ENCODE measurements at regions not wholly inside any gene's neighbourhood (a gene's known extent, or its start where the extent isn't known, plus 50 kb on each side); places are given as distances from the start of the nearest gene placed in this dataset.
A peak's percentile ranks its signal among the peaks of the same experiment; 100 is the strongest.
"Not testable (repeated sequence)": the region's sequence is repeated elsewhere in the genome, so short reads cannot be mapped to it uniquely, and the experiment has no call there.

DNA sequence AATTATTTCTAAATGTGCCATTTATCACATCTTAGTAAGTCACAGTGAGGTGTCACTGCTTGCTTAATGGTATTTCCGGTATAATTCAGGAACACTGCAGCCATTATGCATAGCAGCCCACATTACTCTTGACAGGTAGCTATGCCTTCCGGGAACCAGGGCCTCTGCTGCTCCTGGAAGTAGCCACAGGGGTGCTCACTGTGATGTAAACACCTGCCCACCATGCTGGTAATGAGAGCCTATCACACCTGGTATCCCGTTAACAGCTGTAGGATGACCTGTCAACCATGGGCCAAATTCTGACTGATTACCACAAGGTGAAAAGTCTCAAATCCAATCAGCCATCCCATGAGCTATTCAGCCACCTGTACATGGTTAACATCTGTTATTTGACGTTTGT is 647.0 kb upstream of the NXPH2 start:
- in situ Hi-C loops (cut with MboI; ENCODE audit: low pct_unique_long_range_greater_than_20kb in 2 of 9, low sequenced_read_pairs in 9 of 9, unreplicated experiment in 9 of 9), result no loop called here
- 17 to 100% (median 78%) methylated on average over 1 to 4 of the region's 4 CpGs; no CpG with 5 or more reads in 1 of the 10 experiments for WGBS, 10 experiments

DNA sequence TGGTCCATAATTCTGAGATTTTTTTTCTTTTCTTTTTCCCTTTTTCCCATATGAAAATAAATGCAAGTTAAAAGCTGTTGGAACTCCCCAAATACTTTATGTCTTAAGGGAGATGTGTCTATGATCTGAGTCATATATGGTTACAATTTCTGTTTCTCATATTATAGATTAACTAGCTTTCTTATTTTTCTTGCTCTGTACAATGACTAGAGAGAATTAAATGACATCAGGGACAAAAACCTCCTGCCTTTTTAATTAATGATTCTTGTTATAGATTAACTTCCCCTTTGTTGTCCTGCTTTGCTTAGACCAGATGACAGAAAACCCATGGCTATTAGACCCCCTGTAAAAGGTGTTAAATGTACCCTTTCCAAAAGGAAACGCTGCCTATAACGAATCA is 643.9 kb upstream of the NXPH2 start:
- 0 to 42% (median 20%) methylated on average over 1 to 2 of the region's 2 CpGs; no CpG with 5 or more reads in 4 of the 10 experiments for WGBS, 10 experiments
- Histone ChIP-seq H3K4me1 (replicated peaks in 1 of 2) (no peaks in the 10 kb centered on the region), H3K4me3 (no peak overlapping the region), H3K27ac (no peak overlapping the region)
- ATAC-seq (replicated peaks in 6 of 8), result no peak
- in situ Hi-C loops (cut with MboI; ENCODE audit: low pct_unique_long_range_greater_than_20kb in 2 of 9, low sequenced_read_pairs in 9 of 9, unreplicated experiment in 9 of 9), result no loop called here

More for the DNA sequence above, 647.0 kb upstream of the NXPH2 start:
- Histone ChIP-seq H3K4me1 (replicated peaks in 1 of 2) (no peaks in the 10 kb centered on the region), H3K27ac (no peak overlapping the region), H3K4me3 (no peak overlapping the region)
- ATAC-seq (replicated peaks in 6 of 8), result no peak

DNA sequence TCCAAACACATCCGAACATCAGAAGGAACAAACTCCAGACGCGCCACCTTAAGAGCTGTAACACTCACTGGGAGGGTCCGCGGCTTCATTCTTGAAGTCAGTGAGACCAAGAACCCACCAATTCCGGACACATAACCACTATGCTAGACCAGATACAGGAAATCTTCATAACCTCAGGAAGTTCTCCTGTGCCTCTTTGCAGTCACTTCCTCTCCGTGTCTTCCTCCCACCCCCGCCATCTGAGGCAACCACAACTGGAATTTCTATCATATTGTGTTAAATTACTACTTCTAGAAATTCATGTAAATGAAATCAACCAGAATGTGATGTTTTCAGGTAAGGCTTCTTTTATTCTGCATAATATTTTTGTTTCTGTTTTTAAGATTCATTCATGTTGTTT is 631.0 kb upstream of the NXPH2 start:
- in situ Hi-C loops (cut with MboI; ENCODE audit: low pct_unique_long_range_greater_than_20kb in 2 of 9, low sequenced_read_pairs in 9 of 9, unreplicated experiment in 9 of 9), result no loop called here
- H3K4me1 ChIP-seq (replicated peaks in 1 of 2), result no peaks in the 10 kb centered on the region
- no peak for ATAC-seq (replicated peaks in 6 of 8)
- 17 to 100% (median 92%) methylated on average over 1 to 8 of the region's 8 CpGs; no CpG with 5 or more reads in 1 of the 10 experiments for WGBS, 10 experiments
- no peak overlapping the region for H3K4me3 ChIP-seq
- no peak overlapping the region for H3K27ac ChIP-seq

DNA sequence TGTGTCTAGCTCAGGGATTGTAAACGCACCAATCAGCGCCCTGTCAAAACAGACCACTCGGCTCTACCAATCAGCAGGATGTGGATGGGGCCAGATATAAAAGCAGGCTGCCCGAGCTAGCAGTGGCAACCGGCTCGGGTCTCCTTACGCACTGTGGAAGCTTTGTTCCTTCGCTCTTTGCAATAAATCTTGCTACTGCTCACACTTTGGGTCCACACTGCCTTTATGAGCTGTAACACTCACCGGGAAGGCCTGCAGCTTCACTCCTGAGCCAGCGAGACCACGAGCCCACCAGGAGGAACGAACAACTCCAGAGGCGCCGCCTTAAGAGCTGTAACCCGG is 630.6 kb upstream of the NXPH2 start:
- not testable (repeated sequence) for ATAC-seq (replicated peaks in 6 of 8); H3K27ac ChIP-seq; H3K4me3 ChIP-seq

DNA sequence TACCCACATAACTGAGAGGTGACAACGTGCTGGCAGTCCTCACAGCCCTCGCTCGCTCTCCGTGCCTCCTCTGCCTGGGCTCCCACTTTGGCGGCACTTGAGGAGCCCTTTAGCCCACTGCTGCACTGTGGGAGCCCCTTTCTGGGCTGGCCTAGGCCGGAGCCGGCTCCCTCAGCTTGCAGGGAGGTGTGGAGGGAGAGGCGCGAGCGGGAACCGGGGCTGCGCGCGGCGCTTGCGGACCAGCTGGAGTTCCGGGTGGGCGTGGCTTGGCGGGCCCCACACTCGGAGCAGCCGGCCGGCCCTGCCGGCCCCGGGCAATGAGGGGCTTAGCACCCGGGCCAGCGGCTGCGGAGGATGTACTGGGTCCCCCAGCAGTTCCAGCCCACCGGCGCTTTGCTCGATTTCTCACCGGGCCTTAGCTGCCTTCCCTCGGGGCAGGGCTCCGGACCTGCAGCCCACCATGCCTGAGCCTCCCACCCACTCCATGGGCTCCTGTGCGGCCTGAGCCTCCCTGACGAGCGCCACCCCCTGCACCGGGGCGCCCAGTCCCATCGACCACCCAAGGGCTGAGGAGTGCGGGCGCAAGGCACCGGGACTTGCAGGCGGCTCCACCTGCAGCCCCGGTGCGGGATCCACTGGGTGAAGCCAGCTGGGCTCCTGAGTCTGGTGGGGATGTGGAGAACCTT is 630.1 kb upstream of the NXPH2 start:
- ATAC-seq (replicated peaks in 6 of 8); in situ Hi-C loops (cut with MboI; ENCODE audit: low pct_unique_long_range_greater_than_20kb in 2 of 9, low sequenced_read_pairs in 9 of 9, unreplicated experiment in 9 of 9): not testable (repeated sequence)

More for the DNA sequence above, 630.6 kb upstream of the NXPH2 start:
- in situ Hi-C loops (cut with MboI; ENCODE audit: low pct_unique_long_range_greater_than_20kb in 2 of 9, low sequenced_read_pairs in 9 of 9, unreplicated experiment in 9 of 9); H3K4me1 ChIP-seq (replicated peaks in 1 of 2): not testable (repeated sequence)
- WGBS, 10 experiments, result 40 to 100% (median 94%) methylated on average over 1 to 12 of the region's 15 CpGs; no CpG with 5 or more reads in 5 of the 10 experiments

DNA sequence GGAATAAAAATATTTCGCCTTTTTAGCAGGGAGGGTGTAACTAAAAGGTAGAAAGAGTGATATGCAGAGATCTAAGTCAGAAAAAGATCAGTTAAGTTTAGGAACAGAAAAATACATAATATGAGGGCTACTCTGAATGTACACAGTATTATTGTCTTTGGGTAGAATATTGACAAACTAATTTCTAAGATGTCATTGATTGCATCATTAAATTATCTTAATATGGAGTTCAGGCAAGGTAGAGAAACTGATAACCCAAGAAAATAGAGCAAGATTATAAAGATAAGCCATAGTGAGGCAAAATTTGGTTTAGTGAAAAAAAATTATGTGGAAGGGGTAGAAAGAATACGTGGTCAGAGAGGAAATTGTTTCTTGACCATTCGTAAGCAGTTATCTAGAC is 629.0 kb upstream of the NXPH2 start:
- WGBS, 10 experiments, result 4 to 93% (median 51%) methylated on average over 1 to 3 of the region's 3 CpGs

More for the DNA sequence above, 630.1 kb upstream of the NXPH2 start:
- H3K4me3 ChIP-seq; H3K4me1 ChIP-seq (replicated peaks in 1 of 2); H3K27ac ChIP-seq: not testable (repeated sequence)
- 65 to 94% (median 80%) methylated on average over 2 to 14 of the region's 45 CpGs; no CpG with 5 or more reads in 6 of the 10 experiments for WGBS, 10 experiments

DNA sequence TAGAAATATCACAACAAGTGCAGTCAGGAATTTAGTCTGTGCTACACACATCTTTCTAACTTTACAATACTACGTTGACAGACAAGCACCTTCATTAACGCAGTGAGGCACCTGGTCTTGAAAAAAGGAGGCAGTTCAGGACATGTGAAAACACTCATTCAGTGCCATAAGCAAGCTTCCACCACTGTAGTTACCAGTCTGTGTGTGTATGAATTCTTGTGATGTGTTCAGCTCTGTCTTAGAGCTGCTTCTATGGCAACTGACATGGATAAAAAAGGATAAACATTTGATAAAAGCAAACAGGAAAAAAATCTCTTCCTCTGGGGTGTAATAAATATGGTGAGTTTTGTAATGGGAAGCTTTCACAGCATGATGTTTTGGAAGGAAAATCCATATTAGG is 623.8 kb upstream of the NXPH2 start:
- Histone ChIP-seq H3K27ac (no peak overlapping the region), H3K4me3 (no peak overlapping the region), H3K4me1 (replicated peaks in 1 of 2) (peaks cover 2 to 6% of the 10 kb centered on the region in 2 donors)
- WGBS, 10 experiments, result 17 to 94% (median 44%) methylated on average over 1 to 2 of the region's 2 CpGs; no CpG with 5 or more reads in 4 of the 10 experiments
- in situ Hi-C loops (cut with MboI; ENCODE audit: low pct_unique_long_range_greater_than_20kb in 2 of 9, low sequenced_read_pairs in 9 of 9, unreplicated experiment in 9 of 9), result no loop called here
- peak in 4 of 8 experiments; percentile 53 to 73 (median 56) for ATAC-seq (replicated peaks in 6 of 8)

More for the DNA sequence above, 629.0 kb upstream of the NXPH2 start:
- no peak overlapping the region for H3K27ac ChIP-seq
- H3K4me1 ChIP-seq (replicated peaks in 1 of 2), result peaks cover under 1% of the 10 kb centered on the region in 2 donors
- no peak overlapping the region for H3K4me3 ChIP-seq
- no peak for ATAC-seq (replicated peaks in 6 of 8)
- in situ Hi-C loops (cut with MboI; ENCODE audit: low pct_unique_long_range_greater_than_20kb in 2 of 9, low sequenced_read_pairs in 9 of 9, unreplicated experiment in 9 of 9), result no loop called here

DNA sequence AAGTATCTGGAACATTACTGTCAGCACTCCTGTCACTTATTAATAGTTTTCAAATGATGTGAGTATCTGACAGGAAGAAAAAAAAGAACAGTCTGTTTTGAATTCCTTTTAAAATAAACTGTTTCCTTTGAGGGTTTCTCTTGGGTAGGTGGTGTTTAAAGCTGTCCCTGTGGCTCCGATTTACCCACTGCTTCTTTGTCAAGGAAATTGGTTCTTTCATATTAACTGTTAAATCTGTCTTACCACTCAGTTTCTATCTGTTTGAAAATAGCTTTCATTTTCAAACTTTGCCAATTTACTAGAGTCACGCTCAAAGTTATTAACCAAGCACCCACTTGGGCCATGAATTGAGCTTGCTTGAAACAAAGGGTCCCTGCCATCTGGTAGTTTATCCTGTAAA is 614.6 kb upstream of the NXPH2 start:
- no peak overlapping the region for H3K4me3 ChIP-seq
- WGBS, 10 experiments, result 10 to 100% (median 88%) methylated on average over 1 to 2 of the region's 2 CpGs; no CpG with 5 or more reads in 1 of the 10 experiments
- H3K4me1 ChIP-seq (replicated peaks in 1 of 2), result no peaks in the 10 kb centered on the region
- in situ Hi-C loops (cut with MboI; ENCODE audit: low pct_unique_long_range_greater_than_20kb in 2 of 9, low sequenced_read_pairs in 9 of 9, unreplicated experiment in 9 of 9), result no loop called here
- ATAC-seq (replicated peaks in 6 of 8), result no peak
- H3K27ac ChIP-seq, result no peak overlapping the region

DNA sequence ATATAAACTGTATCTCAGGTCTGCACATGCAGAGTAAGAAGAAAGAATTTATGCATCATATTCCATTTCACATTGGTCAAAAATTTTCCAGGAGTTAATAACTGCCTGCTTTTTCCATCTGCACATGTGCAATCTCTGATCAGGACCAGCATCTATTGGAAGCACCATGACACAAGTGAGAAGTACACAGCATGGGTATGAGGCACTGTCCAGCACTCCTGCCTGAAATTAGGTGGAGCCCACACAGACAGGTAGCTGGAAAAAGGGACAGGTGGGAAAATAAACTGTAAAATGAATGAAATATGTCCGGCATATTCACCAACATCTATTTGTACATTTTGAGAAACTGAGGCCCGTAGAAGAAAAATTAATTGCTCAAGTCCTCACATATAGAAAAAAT is 609.2 kb upstream of the NXPH2 start:
- ATAC-seq (replicated peaks in 6 of 8), result no peak
- 0 to 100% (median 100%) methylated on average over 1 to 2 of the region's 2 CpGs; no CpG with 5 or more reads in 1 of the 10 experiments for WGBS, 10 experiments
- Histone ChIP-seq H3K27ac (no peak overlapping the region), H3K4me3 (no peak overlapping the region), H3K4me1 (replicated peaks in 1 of 2) (no peaks in the 10 kb centered on the region)
- in situ Hi-C loops (cut with MboI; ENCODE audit: low pct_unique_long_range_greater_than_20kb in 2 of 9, low sequenced_read_pairs in 9 of 9, unreplicated experiment in 9 of 9), result no loop called here

DNA sequence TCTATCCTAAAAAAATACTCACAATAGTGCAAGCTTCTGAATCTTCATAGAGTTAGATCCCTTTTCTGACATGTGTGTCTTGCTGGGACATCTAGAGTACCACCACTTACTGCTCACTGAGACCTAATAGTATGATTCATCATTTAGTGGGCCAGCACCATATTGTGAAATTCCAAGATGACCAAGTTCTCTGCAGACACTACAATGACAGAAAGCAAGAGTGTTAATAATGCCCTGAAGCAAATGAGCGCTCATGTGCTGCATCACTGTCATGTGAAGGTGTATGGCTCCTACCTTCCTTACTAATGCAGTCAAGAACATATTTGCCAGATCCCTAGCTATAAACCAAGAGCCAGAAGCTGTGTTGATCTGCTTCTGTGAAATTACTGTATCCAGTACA is 606.2 kb upstream of the NXPH2 start:
- WGBS, 10 experiments, result 0 to 89% (median 77%) methylated on average over 1 of the region's 1 CpG; no CpG with 5 or more reads in 4 of the 10 experiments
- no peaks in the 10 kb centered on the region for H3K4me1 ChIP-seq (replicated peaks in 1 of 2)
- H3K27ac ChIP-seq, result no peak overlapping the region
- in situ Hi-C loops (cut with MboI; ENCODE audit: low pct_unique_long_range_greater_than_20kb in 2 of 9, low sequenced_read_pairs in 9 of 9, unreplicated experiment in 9 of 9), result no loop called here
- no peak overlapping the region for H3K4me3 ChIP-seq
- ATAC-seq (replicated peaks in 6 of 8), result no peak

DNA sequence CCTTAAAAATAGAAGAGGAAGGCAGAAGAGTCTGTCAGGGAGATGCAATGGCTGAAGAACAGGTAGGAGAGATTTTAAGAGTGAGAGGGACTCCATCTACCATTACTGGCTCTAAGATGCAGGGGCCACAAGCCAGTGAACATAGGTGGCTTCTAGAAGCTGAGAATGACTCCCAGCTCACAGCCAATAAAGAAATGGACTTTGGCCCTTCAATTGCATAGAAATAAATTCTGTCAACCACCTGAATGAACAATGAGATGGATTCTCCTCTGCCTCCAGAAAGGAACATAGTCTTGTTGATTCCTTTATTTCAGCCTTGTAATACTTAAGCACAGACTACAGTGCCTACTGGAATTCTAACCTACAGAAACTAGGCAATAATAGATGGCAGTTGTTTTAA is 603.3 kb upstream of the NXPH2 start:
- H3K4me1 ChIP-seq (replicated peaks in 1 of 2), result no peaks in the 10 kb centered on the region
- no peak overlapping the region for H3K4me3 ChIP-seq
- in situ Hi-C loops (cut with MboI; ENCODE audit: low pct_unique_long_range_greater_than_20kb in 2 of 9, low sequenced_read_pairs in 9 of 9, unreplicated experiment in 9 of 9), result no loop called here
- ATAC-seq (replicated peaks in 6 of 8), result no peak
- H3K27ac ChIP-seq, result no peak overlapping the region

DNA sequence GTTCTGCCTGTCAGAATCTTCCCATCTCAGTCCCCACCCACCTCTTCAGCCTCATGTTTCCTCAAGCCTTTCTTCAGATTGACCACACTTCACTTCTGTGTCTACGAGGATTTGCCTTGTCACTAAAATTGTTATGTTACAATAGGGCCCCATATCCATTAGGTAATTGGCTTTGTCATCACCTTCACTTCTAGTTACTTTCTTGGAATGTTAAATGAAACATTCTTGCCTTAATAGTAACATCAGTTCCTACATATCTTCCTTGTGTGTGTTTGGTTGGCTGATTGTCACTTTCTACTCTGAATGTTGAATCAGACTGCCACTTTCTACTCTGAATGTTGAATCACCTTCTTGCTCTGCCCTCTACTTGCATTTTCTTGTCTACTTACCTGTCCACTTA is 599.9 kb upstream of the NXPH2 start:
- no peak overlapping the region for H3K27ac ChIP-seq
- no peaks in the 10 kb centered on the region for H3K4me1 ChIP-seq (replicated peaks in 1 of 2)
- in situ Hi-C loops (cut with MboI; ENCODE audit: low pct_unique_long_range_greater_than_20kb in 2 of 9, low sequenced_read_pairs in 9 of 9, unreplicated experiment in 9 of 9), result no loop called here
- H3K4me3 ChIP-seq, result no peak overlapping the region
- WGBS, 10 experiments, result 0 to 100% (median 73%) methylated on average over 1 of the region's 1 CpG; no CpG with 5 or more reads in 3 of the 10 experiments
- no peak for ATAC-seq (replicated peaks in 6 of 8)

DNA sequence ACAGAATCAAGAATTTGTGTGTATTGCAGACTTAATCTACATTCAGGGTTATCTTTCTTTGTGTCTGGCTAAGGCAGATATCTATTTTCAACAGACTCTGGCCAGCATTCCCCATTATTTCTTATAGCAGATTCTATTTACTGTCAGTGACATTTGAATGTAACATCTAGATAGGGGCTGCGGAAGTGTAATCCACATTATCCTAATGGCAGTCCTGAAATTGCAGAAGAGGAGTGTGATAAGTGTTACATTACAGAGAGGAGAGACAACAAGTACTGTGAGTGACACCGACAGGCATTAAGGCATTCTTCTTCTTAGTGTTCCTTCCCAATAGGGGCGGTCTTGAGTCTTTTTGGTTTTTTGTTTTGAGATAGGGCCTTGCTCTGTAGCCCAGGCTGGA is 598.2 kb upstream of the NXPH2 start:
- ATAC-seq (replicated peaks in 6 of 8), result no peak
- Histone ChIP-seq H3K4me3 (no peak overlapping the region), H3K27ac (no peak overlapping the region), H3K4me1 (replicated peaks in 1 of 2) (no peaks in the 10 kb centered on the region)
- in situ Hi-C loops (cut with MboI; ENCODE audit: low pct_unique_long_range_greater_than_20kb in 2 of 9, low sequenced_read_pairs in 9 of 9, unreplicated experiment in 9 of 9), result no loop called here
- 17 to 100% (median 93%) methylated on average over 1 to 3 of the region's 3 CpGs; no CpG with 5 or more reads in 2 of the 10 experiments for WGBS, 10 experiments

DNA sequence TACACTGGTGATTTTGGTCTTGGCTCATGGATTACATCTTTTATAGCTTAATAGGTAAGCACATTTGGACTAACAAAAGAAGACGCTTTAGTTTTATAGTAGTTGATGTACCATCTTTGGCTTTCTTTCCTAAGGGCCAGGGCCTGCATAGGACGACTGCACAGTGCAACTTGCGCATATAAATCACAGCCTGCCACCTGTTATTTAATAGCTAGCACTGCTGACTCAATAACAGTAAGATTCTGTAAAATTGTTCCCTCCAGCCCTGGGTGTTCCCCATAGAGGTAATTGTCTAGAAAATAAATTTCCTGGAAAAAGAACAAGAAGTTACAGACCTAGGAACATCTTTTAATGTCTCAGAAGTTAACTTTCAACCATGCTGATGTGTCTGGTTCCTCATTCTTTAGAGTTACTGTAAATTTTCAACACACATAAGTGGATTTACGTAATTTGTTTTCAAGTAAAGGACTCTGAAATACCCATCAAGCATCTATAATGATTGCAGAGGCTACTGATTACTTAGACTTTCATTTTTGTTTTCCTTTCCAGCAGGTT is 594.2 kb upstream of the NXPH2 start:
- Histone ChIP-seq H3K4me3 (no peak overlapping the region), H3K4me1 (replicated peaks in 1 of 2) (no peaks in the 10 kb centered on the region), H3K27ac (no peak overlapping the region)
- peak in 1 of 8 experiments; percentile 100 for ATAC-seq (replicated peaks in 6 of 8)
- 5 to 94% (median 80%) methylated on average over 1 to 4 of the region's 4 CpGs; no CpG with 5 or more reads in 1 of the 10 experiments for WGBS, 10 experiments
- in situ Hi-C loops (cut with MboI; ENCODE audit: low pct_unique_long_range_greater_than_20kb in 2 of 9, low sequenced_read_pairs in 9 of 9, unreplicated experiment in 9 of 9), result no loop called here

All from motor neuron (in vitro differentiated cells).